GM23248 (cell line): ENCODE measurements at regions not wholly inside any gene's neighbourhood (a gene's known extent, or its start where the extent isn't known, plus 50 kb on each side); places are given as distances from the start of the nearest gene placed in this dataset.
A peak's percentile ranks its signal among the peaks of the same experiment; 100 is the strongest.

Source experiments
- DNase-seq: peaks from one replicate; pipeline ENCODE4 v3.0.0-alpha.2; 2015
- H2AFZ ChIP-seq: fragments of 200-600 bp; sonication (generic); 2 replicates; pipeline ENCODE4 v1.6.1; 2016; ENCODE audit warnings: antibody characterized with exemption
- H3F3A ChIP-seq: fragments of 200-600 bp; sonication (generic); 2 replicates; pipeline ENCODE4 v1.6.1; 2016; ENCODE audit warnings: mild to moderate bottlenecking, antibody characterized with exemption, mixed run types; ENCODE audit not compliant: insufficient read depth
- H3K27ac ChIP-seq: fragments of 200-600 bp; sonication (generic); 2 replicates; pipeline ENCODE4 v1.5.1; 2016; ENCODE audit warnings: mild to moderate bottlenecking
- H3K27me3 ChIP-seq: fragments of 200-600 bp; sonication (generic); replicated peaks from 2 replicates; pipeline ENCODE4 v1.6.1; 2016; ENCODE audit warnings: mild to moderate bottlenecking; ENCODE audit not compliant: insufficient read depth
- H3K36me3 ChIP-seq: fragments of 200-600 bp; sonication (generic); 2 replicates; pipeline ENCODE4 v1.6.1; 2016; ENCODE audit warnings: low read depth, mild to moderate bottlenecking
- H3K4me1 ChIP-seq: fragments of 200-600 bp; sonication (generic); 2 replicates; pipeline ENCODE4 v1.6.1; 2016; ENCODE audit warnings: mild to moderate bottlenecking; ENCODE audit not compliant: insufficient read depth
- H3K4me2 ChIP-seq: fragments of 200-600 bp; sonication (generic); one replicate; pipeline ENCODE4 v1.6.1; 2016; ENCODE audit warnings: mild to moderate bottlenecking; ENCODE audit not compliant: unreplicated experiment
- H3K4me3 ChIP-seq: fragments of 200-600 bp; sonication (generic); 2 replicates; pipeline ENCODE4 v1.5.1; 2016; ENCODE audit warnings: mild to moderate bottlenecking
- H3K79me2 ChIP-seq: fragments of 200-600 bp; sonication (generic); 2 replicates; pipeline ENCODE4 v1.6.1; 2016; ENCODE audit warnings: mild to moderate bottlenecking; ENCODE audit not compliant: insufficient read depth
- H3K9ac ChIP-seq: fragments of 200-600 bp; sonication (generic); 2 replicates; pipeline ENCODE4 v1.6.1; 2016; ENCODE audit warnings: mild to moderate bottlenecking
- H3K9me2 ChIP-seq: fragments of 200-600 bp; sonication (generic); 2 replicates; pipeline ENCODE4 v1.6.1; 2016; ENCODE audit warnings: mixed run types, mild to moderate bottlenecking, moderate library complexity; ENCODE audit not compliant: insufficient read depth
- H3K9me3 ChIP-seq: fragments of 200-600 bp; sonication (generic); one replicate; pipeline ENCODE4 v1.6.1; 2017; ENCODE audit warnings: low read depth
- H4K20me1 ChIP-seq: fragments of 200-600 bp; sonication (generic); 2 replicates; pipeline ENCODE4 v1.6.0; 2016; ENCODE audit not compliant: insufficient read depth
- EZH2 ChIP-seq: fragments of 200-600 bp; sonication (generic); IDR thresholded peaks from 2 replicates; pipeline ENCODE4 v1.6.1; 2018; ENCODE audit warnings: antibody characterized with exemption, mild to moderate bottlenecking; ENCODE audit not compliant: insufficient read depth, poor library complexity, severe bottlenecking
- EZH2phosphoT487 ChIP-seq: fragments of 200-600 bp; sonication (generic); IDR thresholded peaks from 2 replicates; pipeline ENCODE4 v1.6.1; 2018; ENCODE audit warnings: antibody characterized with exemption, moderate library complexity, mild to moderate bottlenecking, low read depth; ENCODE audit not compliant: insufficient read depth
- WGBS, 2 experiments: methylation state at CpG; one replicate each; pipeline ENCODE4 v1.1.6; 2015 to 2017; ENCODE audit warnings: low lambda C conversion rate in 2 of 2, low coverage in 1 of 2; ENCODE audit errors: missing lambda C conversion rate in 2 of 2; 5-methylcytosine and 5-hydroxymethylcytosine counted together
- in situ Hi-C: fragments of 300-500 bp; cut with MboI; formaldehyde crosslinking; loops from 2 replicates; pipeline ENCODE4 v1.15.0; 2020

DNA sequence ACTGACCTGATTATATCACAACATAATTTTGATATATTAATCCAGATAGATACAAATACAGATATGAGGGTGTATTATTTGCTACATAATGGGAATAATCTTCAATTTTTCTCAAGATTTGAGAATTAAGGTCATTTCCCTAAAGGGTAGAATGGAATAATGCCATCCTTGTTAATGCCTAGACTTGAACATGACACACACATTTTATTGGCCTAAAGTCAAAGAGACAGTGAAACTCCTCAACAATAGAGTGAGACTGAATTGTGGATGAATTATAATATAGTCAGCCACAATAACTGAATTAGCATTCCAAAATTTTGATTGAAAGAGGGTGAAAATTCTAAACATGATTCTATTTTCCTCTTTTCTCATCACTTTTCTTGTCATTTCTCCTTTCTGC, 506.0 kb upstream of the CDH2 start:
- Histone ChIP-seq H3K79me2 (no peaks in the 10 kb centered on the region), H3K27ac (no peak overlapping the region), H2AFZ (no peak overlapping the region), H3K9me3 (no peaks in the 10 kb centered on the region), H3F3A (no peaks in the 10 kb centered on the region; the same call in 1 of the 2 replicates), H3K27me3 (no peaks in the 10 kb centered on the region), H3K36me3 (no peaks in the 10 kb centered on the region), H3K9ac (no peak overlapping the region), H4K20me1 (no peaks in the 10 kb centered on the region), H3K4me1 (peaks cover 17% of the 10 kb centered on the region), H3K9me2 (no peaks in the 10 kb centered on the region), H3K4me2 (no peak overlapping the region), H3K4me3 (no peak overlapping the region)
- in situ Hi-C loops, result no loop called here
- no peak for DNase-seq
- TF ChIP-seq EZH2phosphoT487, result no peak
- no peak for TF ChIP-seq EZH2

DNA sequence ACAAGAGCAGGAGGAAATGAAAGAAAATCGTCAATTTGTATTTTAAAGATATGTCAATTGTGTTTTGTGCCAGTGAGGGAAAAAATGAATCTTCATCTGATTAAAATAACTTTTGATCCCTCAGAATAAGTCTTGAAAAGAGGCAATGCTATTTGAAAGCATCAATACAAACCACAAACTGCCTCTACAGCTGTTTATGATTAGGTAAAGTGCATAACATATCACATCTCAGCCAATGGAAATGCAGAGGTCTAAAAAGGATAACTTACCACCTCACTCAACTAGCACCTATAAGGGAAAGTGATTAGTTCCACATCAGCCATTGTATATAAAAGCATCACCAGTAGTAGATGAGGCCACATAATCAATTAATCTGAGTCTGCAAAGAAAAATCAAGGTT, 492.2 kb upstream of the CDH2 start:
- 48 to 56% methylated on average over 1 of the region's 1 CpG for WGBS, 2 experiments
- no peak overlapping the region for H3K4me2 ChIP-seq

DNA sequence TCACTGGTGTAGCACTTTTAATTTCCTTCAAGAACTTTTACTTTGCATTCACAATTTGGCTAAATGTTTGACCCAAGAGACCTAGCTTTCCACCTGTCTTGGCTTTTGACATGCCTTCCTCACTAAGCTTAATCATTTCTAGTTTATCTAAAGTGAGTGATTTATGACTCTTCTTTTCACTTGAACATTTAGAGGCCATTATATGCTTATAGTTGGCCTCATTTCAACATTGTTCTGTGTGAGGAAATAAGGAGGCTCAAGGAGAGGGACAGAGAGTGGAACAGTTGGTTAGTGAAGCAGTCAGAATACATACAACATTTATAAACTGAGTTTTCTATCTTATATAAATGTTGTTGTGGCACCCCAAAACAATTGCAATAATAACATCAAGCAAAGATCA, 489.3 kb upstream of the CDH2 start:
- no peak for DNase-seq
- no peaks in the 10 kb centered on the region for H4K20me1 ChIP-seq
- H3K9me2 ChIP-seq, result no peaks in the 10 kb centered on the region
- H2AFZ ChIP-seq, result no peak overlapping the region
- TF ChIP-seq EZH2phosphoT487 (no peak), EZH2 (no peak)
- H3K27me3 ChIP-seq, result no peaks in the 10 kb centered on the region
- H3K27ac ChIP-seq, result no peak overlapping the region
- in situ Hi-C loops, result no loop called here
- no peak overlapping the region for H3K9ac ChIP-seq
- H3K79me2 ChIP-seq, result no peaks in the 10 kb centered on the region
- no peaks in the 10 kb centered on the region for H3K4me1 ChIP-seq
- H3K4me2 ChIP-seq, result no peak overlapping the region
- H3K36me3 ChIP-seq, result no peaks in the 10 kb centered on the region
- H3K9me3 ChIP-seq, result no peaks in the 10 kb centered on the region
- no peaks in the 10 kb centered on the region for H3F3A ChIP-seq
- H3K4me3 ChIP-seq, result no peak overlapping the region

More for the DNA sequence above, 492.2 kb upstream of the CDH2 start:
- Histone ChIP-seq H3K27me3 (no peaks in the 10 kb centered on the region), H3K9ac (no peak overlapping the region), H3F3A (no peaks in the 10 kb centered on the region), H3K9me3 (no peaks in the 10 kb centered on the region), H3K4me1 (no peaks in the 10 kb centered on the region), H3K27ac (no peak overlapping the region), H4K20me1 (no peaks in the 10 kb centered on the region), H2AFZ (no peak overlapping the region), H3K4me3 (no peak overlapping the region), H3K36me3 (no peaks in the 10 kb centered on the region), H3K79me2 (no peaks in the 10 kb centered on the region), H3K9me2 (no peaks in the 10 kb centered on the region)
- TF ChIP-seq EZH2phosphoT487 (no peak), EZH2 (no peak)
- no peak for DNase-seq
- in situ Hi-C loops, result no loop called here

DNA sequence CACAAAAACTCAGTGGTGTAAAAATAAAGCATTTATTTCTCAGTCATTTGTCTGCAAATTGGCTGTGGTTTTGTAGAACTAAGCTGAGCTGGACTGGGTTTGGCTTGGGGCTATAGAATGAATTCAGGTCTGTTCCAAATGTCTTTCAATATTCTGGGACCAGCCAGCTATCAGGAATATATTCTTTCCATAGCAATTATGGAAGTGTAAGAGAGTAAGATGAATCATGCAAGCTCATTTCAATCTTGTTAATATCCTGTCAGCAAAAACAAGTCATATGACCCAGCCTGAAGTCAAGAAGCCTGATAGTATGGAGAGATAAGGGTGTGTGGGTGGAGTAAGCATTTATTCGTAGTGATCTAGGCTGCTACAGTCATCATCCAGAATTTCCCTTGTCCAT, 481.0 kb upstream of the CDH2 start:
- Histone ChIP-seq H3K36me3 (no peaks in the 10 kb centered on the region), H3F3A (no peaks in the 10 kb centered on the region), H3K4me2 (peak overlapping the region; percentile 59), H3K27me3 (no peaks in the 10 kb centered on the region), H3K79me2 (no peaks in the 10 kb centered on the region), H3K9me2 (no peaks in the 10 kb centered on the region), H3K4me1 (peaks cover 9% of the 10 kb centered on the region), H3K4me3 (no peak overlapping the region), H3K9me3 (no peaks in the 10 kb centered on the region), H3K9ac (no peak overlapping the region), H2AFZ (no peak overlapping the region), H4K20me1 (no peaks in the 10 kb centered on the region), H3K27ac (no peak overlapping the region)
- TF ChIP-seq EZH2phosphoT487 (no peak), EZH2 (no peak)
- WGBS, 2 experiments, result 0 to 3% methylated on average over 1 of the region's 1 CpG
- in situ Hi-C loops, result no loop called here
- peak; percentile 25 for DNase-seq

DNA sequence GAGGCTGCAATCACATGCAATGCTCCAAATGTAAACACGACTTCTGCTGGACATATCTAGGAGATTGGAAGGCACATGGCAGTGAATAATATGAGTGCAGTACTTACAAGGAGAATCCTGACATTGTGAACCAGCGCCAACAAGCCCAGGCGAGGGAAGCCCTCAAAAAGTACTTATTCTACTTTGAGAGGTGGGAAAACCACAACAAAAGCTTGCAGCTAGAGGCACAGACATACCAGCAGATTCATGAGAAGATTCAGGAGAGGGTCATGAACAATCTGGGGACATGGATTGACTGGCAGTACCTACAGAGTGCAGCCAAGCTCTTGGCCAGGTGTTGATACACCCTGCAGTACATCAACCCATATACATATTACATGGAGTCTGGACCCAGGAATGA, 475.7 kb upstream of the CDH2 start:
- no peak overlapping the region for H3K4me2 ChIP-seq
- no peak for TF ChIP-seq EZH2phosphoT487
- TF ChIP-seq EZH2, result no peak
- no peaks in the 10 kb centered on the region for H3F3A ChIP-seq
- DNase-seq, result no peak
- H2AFZ ChIP-seq, result no peak overlapping the region
- H3K9me3 ChIP-seq, result no peaks in the 10 kb centered on the region
- no peak overlapping the region for H3K4me3 ChIP-seq
- in situ Hi-C loops, result no loop called here
- H4K20me1 ChIP-seq, result no peaks in the 10 kb centered on the region
- no peaks in the 10 kb centered on the region for H3K79me2 ChIP-seq
- peaks cover 3% of the 10 kb centered on the region for H3K4me1 ChIP-seq
- H3K9me2 ChIP-seq, result no peaks in the 10 kb centered on the region
- H3K9ac ChIP-seq, result no peak overlapping the region
- WGBS, 2 experiments, result 60 to 64% methylated on average over 3 of the region's 3 CpGs
- no peaks in the 10 kb centered on the region for H3K36me3 ChIP-seq
- no peak overlapping the region for H3K27ac ChIP-seq
- no peaks in the 10 kb centered on the region; the same call in 1 of the 2 replicates for H3K27me3 ChIP-seq
